ENCODE measurements at regions not wholly inside any gene's neighbourhood (a gene's known extent, or its start where the extent isn't known, plus 50 kb on each side); places are given as distances from the start of the nearest gene placed in this dataset.

DNA sequence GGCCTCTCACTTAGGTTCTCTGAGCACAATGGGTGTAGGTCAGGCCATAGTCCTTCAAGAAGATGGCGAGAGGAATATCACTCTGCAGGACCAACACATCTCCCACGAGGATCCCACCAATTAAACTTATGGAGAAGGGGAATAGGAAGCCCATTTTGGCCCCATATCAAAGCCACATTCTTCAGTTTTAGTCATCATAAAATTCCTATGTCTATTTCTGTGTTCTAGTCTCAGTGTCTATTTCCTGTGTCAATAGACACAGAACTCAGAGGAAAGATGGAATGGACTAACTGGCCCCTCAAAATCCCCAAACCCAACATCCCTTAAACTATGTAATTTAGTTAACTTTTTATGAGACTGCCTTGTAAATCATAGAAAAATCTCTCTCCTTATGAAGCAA is 216.8 kb downstream of the HACE1 start:
- TF ChIP-seq, protein P1, sequence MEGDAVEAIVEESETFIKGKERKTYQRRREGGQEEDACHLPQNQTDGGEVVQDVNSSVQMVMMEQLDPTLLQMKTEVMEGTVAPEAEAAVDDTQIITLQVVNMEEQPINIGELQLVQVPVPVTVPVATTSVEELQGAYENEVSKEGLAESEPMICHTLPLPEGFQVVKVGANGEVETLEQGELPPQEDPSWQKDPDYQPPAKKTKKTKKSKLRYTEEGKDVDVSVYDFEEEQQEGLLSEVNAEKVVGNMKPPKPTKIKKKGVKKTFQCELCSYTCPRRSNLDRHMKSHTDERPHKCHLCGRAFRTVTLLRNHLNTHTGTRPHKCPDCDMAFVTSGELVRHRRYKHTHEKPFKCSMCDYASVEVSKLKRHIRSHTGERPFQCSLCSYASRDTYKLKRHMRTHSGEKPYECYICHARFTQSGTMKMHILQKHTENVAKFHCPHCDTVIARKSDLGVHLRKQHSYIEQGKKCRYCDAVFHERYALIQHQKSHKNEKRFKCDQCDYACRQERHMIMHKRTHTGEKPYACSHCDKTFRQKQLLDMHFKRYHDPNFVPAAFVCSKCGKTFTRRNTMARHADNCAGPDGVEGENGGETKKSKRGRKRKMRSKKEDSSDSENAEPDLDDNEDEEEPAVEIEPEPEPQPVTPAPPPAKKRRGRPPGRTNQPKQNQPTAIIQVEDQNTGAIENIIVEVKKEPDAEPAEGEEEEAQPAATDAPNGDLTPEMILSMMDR (IDR thresholded peaks at IDR 0.05): no peak
- no peak for TF ChIP-seq POLR2A (IDR thresholded peaks at IDR 0.05)
